H1 (cell line): ENCODE measurements at regions not wholly inside any gene's neighbourhood (a gene's known extent, or its start where the extent isn't known, plus 50 kb on each side); places are given as distances from the start of the nearest gene placed in this dataset.

Experiments
- CTCF ChIA-PET: fragments of 300-600 bp; sonication (Branson Sonifier 250); formaldehyde crosslinking; loops from one replicate; lab custom pipeline; 2021; ENCODE audit not compliant: partially characterized antibody; lab: Charles Lee
- POLR2A ChIA-PET: fragments of 300-600 bp; sonication (Branson Sonifier 250); formaldehyde crosslinking; loops from one replicate; lab custom pipeline; 2021; ENCODE audit warnings: inconsistent platforms; ENCODE audit not compliant: partially characterized antibody; lab: Charles Lee
- DNase-seq, 2 experiments: peaks; one replicate each; pipeline versions ENCODE4 v3.0.0 to v3.0.0-alpha.2; 2010 to 2022; ENCODE audit warnings: low spot score in 2 of 2, low read depth in 1 of 2, mixed read lengths in 1 of 2
- FAIRE-seq: peaks from 2 replicates; lab custom pipeline; 2011; peaks lifted over from hg19 to GRCh38; lab: Jason Lieb, UNC
- H2AFZ ChIP-seq: 2 replicates; pipeline ENCODE4 v1.8.1; 2012; ENCODE audit warnings: low read length, inconsistent platforms
- H2AK5ac ChIP-seq: 2 replicates; pipeline ENCODE4 v1.6.1; 2013; ENCODE audit warnings: low read depth, low read length
- H2BK120ac ChIP-seq: replicated peaks from 2 replicates; pipeline ENCODE3; 2013; ENCODE audit warnings: low read depth, low read length, inconsistent platforms
- H2BK12ac ChIP-seq: 2 replicates; pipeline ENCODE4 v1.6.1; 2013; ENCODE audit warnings: low read depth, low read length
- H2BK15ac ChIP-seq: 2 replicates; pipeline ENCODE4 v1.6.1; 2013; ENCODE audit warnings: low read length
- H2BK20ac ChIP-seq: 2 replicates; pipeline ENCODE4 v1.6.1; 2013; ENCODE audit warnings: low read length
- H2BK5ac ChIP-seq: 2 replicates; pipeline ENCODE4 v1.6.1; 2013; ENCODE audit warnings: low read depth, low read length
- H3K14ac ChIP-seq: 2 replicates; pipeline ENCODE4 v1.6.1; 2013; ENCODE audit warnings: inconsistent platforms; ENCODE audit not compliant: insufficient read length
- H3K18ac ChIP-seq: 2 replicates; pipeline ENCODE4 v1.6.1; 2013; ENCODE audit warnings: low read length; ENCODE audit errors: extremely low read depth
- H3K23ac ChIP-seq: 2 replicates; pipeline ENCODE4 v1.6.1; 2013; ENCODE audit warnings: inconsistent platforms; ENCODE audit not compliant: insufficient read length
- H3K23me2 ChIP-seq: 2 replicates; pipeline ENCODE4 v1.6.1; 2013; ENCODE audit warnings: low read depth, low read length
- H3K27ac ChIP-seq: 2 replicates; pipeline ENCODE4 v1.6.1; 2011; ENCODE audit warnings: low read depth, low read length, inconsistent platforms
- H3K27me3 ChIP-seq, 4 experiments: replicated peaks in 1 of 4; 1 replicate in 1 of 4; 2 replicates in 3 of 4; pipeline versions ENCODE4 v1.6.1 to v1.8.1; 2011 to 2013; ENCODE audit warnings: low read length in 3 of 4, mild to moderate bottlenecking in 3 of 4, inconsistent platforms in 2 of 4, mixed read lengths in 2 of 4, moderate library complexity in 1 of 4; ENCODE audit not compliant: control insufficient read depth in 3 of 4, insufficient read depth in 3 of 4; ENCODE audit errors: extremely low read depth in 1 of 4
- H3K36me3 ChIP-seq, 4 experiments: 2 replicates each; pipeline versions ENCODE4 v1.6.1 to v1.8.1; 2011 to 2013; ENCODE audit warnings: mild to moderate bottlenecking in 4 of 4, low read length in 3 of 4, moderate library complexity in 2 of 4, control low read depth in 1 of 4, inconsistent platforms in 1 of 4; ENCODE audit not compliant: insufficient read depth in 4 of 4, control insufficient read depth in 2 of 4
- H3K4ac ChIP-seq: replicated peaks from 2 replicates; pipeline ENCODE3; 2013; ENCODE audit warnings: low read length, low read depth, mixed read lengths, inconsistent platforms; ENCODE audit not compliant: insufficient read length
- H3K4me1 ChIP-seq, 4 experiments: replicated peaks in 1 of 4; 1 replicate in 1 of 4; 2 replicates in 3 of 4; pipeline versions ENCODE4 v1.6.1 to v1.8.1; 2011 to 2013; ENCODE audit warnings: low read length in 3 of 4, inconsistent platforms in 2 of 4, mixed read lengths in 1 of 4; ENCODE audit not compliant: insufficient read depth in 4 of 4, control insufficient read depth in 3 of 4
- H3K4me2 ChIP-seq, 2 experiments: 2 replicates each; pipeline versions ENCODE4 v1.6.1 to v1.8.1; 2011 to 2013; ENCODE audit warnings: low read depth in 2 of 2, low read length in 2 of 2, control low read depth in 1 of 2, inconsistent platforms in 1 of 2, mild to moderate bottlenecking in 1 of 2; ENCODE audit not compliant: insufficient read depth in 1 of 2
- H3K4me3 ChIP-seq, 4 experiments: fragments of 200-600, 300-600 bp in 1 of 4; sonication (generic), shearing (Covaris generic), sonication (Bioruptor Twin) in 1 of 4; 2 replicates each; pipeline versions ENCODE4 v1.5.1 to v1.8.1; 2011 to 2016; ENCODE audit warnings: low read length in 4 of 4, low read depth in 3 of 4, control low read depth in 2 of 4, inconsistent platforms in 2 of 4, mild to moderate bottlenecking in 2 of 4, mixed read lengths in 1 of 4, moderate library complexity in 1 of 4; ENCODE audit not compliant: insufficient read depth in 2 of 4; ENCODE audit errors: extremely low read depth in 1 of 4
- H3K56ac ChIP-seq: replicated peaks from 2 replicates; pipeline ENCODE3; 2013; ENCODE audit warnings: low read depth, mild to moderate bottlenecking, mixed read lengths, low read length, inconsistent platforms; ENCODE audit not compliant: insufficient read length
- H3K79me1 ChIP-seq: 2 replicates; pipeline ENCODE4 v1.6.1; 2013; ENCODE audit warnings: low read depth, low read length, control low read depth
- H3K79me2 ChIP-seq, 2 experiments: 2 replicates each; pipeline versions ENCODE4 v1.6.1 to v1.8.1; 2012 to 2013; ENCODE audit warnings: low read length in 2 of 2, mild to moderate bottlenecking in 2 of 2, inconsistent platforms in 1 of 2; ENCODE audit not compliant: insufficient read depth in 2 of 2, control insufficient read depth in 1 of 2
- H3K9ac ChIP-seq, 4 experiments: replicated peaks in 1 of 4; 1 replicate in 1 of 4; 2 replicates in 3 of 4; pipeline versions ENCODE4 v1.6.1 to v1.8.1; 2011 to 2013; ENCODE audit warnings: low read depth in 3 of 4, low read length in 3 of 4, control low read depth in 2 of 4, mild to moderate bottlenecking in 2 of 4, moderate library complexity in 2 of 4, inconsistent platforms in 1 of 4; ENCODE audit errors: extremely low read depth in 1 of 4
- H3K9me3 ChIP-seq, 2 experiments: 2 replicates each; pipeline versions ENCODE4 v1.6.1 to v1.8.1; 2012 to 2013; ENCODE audit warnings: mild to moderate bottlenecking in 2 of 2, moderate library complexity in 2 of 2, control low read depth in 1 of 2, inconsistent platforms in 1 of 2, low read depth in 1 of 2, low read length in 1 of 2, mixed read lengths in 1 of 2; ENCODE audit not compliant: insufficient read depth in 2 of 2
- H4K20me1 ChIP-seq, 2 experiments: replicated peaks in 1 of 2; 2 replicates each; pipeline versions ENCODE3 to v1.8.1; 2011 to 2013; ENCODE audit warnings: inconsistent platforms in 2 of 2, low read length in 2 of 2, mild to moderate bottlenecking in 1 of 2; ENCODE audit not compliant: insufficient read depth in 2 of 2, control insufficient read depth in 1 of 2
- H4K5ac ChIP-seq: 2 replicates; pipeline ENCODE4 v1.6.1; 2013; ENCODE audit warnings: low read length, low read depth, mixed read lengths, inconsistent platforms; ENCODE audit not compliant: insufficient read length
- H4K8ac ChIP-seq: 2 replicates; pipeline ENCODE4 v1.8.0; 2013; ENCODE audit warnings: mild to moderate bottlenecking, moderate library complexity, low read length, inconsistent platforms; ENCODE audit not compliant: insufficient read depth; ENCODE audit errors: extremely low read depth
- H4K91ac ChIP-seq: replicated peaks from 2 replicates; pipeline ENCODE3; 2013; ENCODE audit warnings: low read length, mixed read lengths, inconsistent platforms; ENCODE audit not compliant: insufficient read length
- ASH2L ChIP-seq: fragments of 200-600, 300-600 bp; sonication (generic); IDR thresholded peaks from one replicate; pipeline ENCODE4 v1.7.1; 2017; ENCODE audit warnings: low read length
- CREB1 ChIP-seq: IDR thresholded peaks from 2 replicates; pipeline ENCODE4 v1.6.1; 2012; ENCODE audit warnings: inconsistent platforms
- EGR1 ChIP-seq: IDR thresholded peaks from 2 replicates; pipeline ENCODE4 v1.6.1; 2011; ENCODE audit warnings: low read depth, low read length, borderline replicate concordance
- EZH2 ChIP-seq: fragments of 200-600 bp; sonication (generic); IDR thresholded peaks from 2 replicates; pipeline ENCODE4 v1.7.1; 2012; ENCODE audit warnings: low read depth, mild to moderate bottlenecking, moderate library complexity, low read length, inconsistent platforms; ENCODE audit not compliant: severe bottlenecking
- GABPA ChIP-seq: IDR thresholded peaks from 2 replicates; pipeline ENCODE4 v1.6.1; 2011; ENCODE audit warnings: mild to moderate bottlenecking, low read length, moderate library complexity, borderline replicate concordance; ENCODE audit not compliant: insufficient read depth
- NRF1 ChIP-seq: IDR thresholded peaks from 2 replicates; pipeline ENCODE4 v1.6.1; 2011; ENCODE audit warnings: mild to moderate bottlenecking, low read depth, low read length, improper control_type of control experiment
- PHF8 ChIP-seq: fragments of 200-600 bp; sonication (generic); conservative IDR thresholded peaks from 2 replicates; pipeline ENCODE4 v1.7.1; 2012; ENCODE audit warnings: low read depth, mild to moderate bottlenecking, inconsistent platforms, low read length, moderate library complexity
- RBBP5 ChIP-seq: IDR thresholded peaks from 2 replicates; pipeline ENCODE4 v1.7.1; 2012; ENCODE audit warnings: low read depth, mild to moderate bottlenecking, inconsistent platforms, low read length, moderate library complexity, borderline replicate concordance
- RFX5 ChIP-seq: IDR thresholded peaks from 2 replicates; pipeline ENCODE4 v1.6.1; 2011; ENCODE audit warnings: low read depth, low read length, improper control_type of control experiment, borderline replicate concordance
- SP1 ChIP-seq: IDR thresholded peaks from 2 replicates; pipeline ENCODE4 v1.6.1; 2011; ENCODE audit warnings: low read depth, low read length
- WGBS, 2 experiments: shearing (Covaris generic) in 1 of 2; methylation state at CpG; one replicate each; pipeline versions ENCODE4 v1.1.6 to v1.1.7; 2013 to 2015; ENCODE audit warnings: low lambda C conversion rate in 2 of 2, mixed read lengths in 2 of 2, inconsistent platforms in 1 of 2, low coverage in 1 of 2, missing lambda C conversion rate in 1 of 2; ENCODE audit not compliant: insufficient replicate concordance in 2 of 2, insufficient coverage in 1 of 2, insufficient read length in 1 of 2; ENCODE audit errors: extremely low coverage in 1 of 2, missing lambda C conversion rate in 1 of 2; 5-methylcytosine and 5-hydroxymethylcytosine counted together

- Histone ChIP-seq H3K4me1 (no peaks in the 10 kb centered on the region), H2AFZ (no peak overlapping the region), H3K18ac (no peak overlapping the region), H3K56ac (no peak overlapping the region), H3K79me2 (no peaks in the 10 kb centered on the region), H2BK12ac (no peak overlapping the region), H3K14ac (no peak overlapping the region), H3K4me2 (no peak overlapping the region), H4K5ac (no peak overlapping the region), H3K4me3 (no peak overlapping the region), H4K8ac (no peak overlapping the region), H3K36me3 (no peaks in the 10 kb centered on the region), H4K91ac (no peak overlapping the region), H3K27me3 (no peaks in the 10 kb centered on the region), H2BK15ac (no peak overlapping the region), H4K20me1 (no peaks in the 10 kb centered on the region), H2BK120ac (no peak overlapping the region), H3K9me3 (no peaks in the 10 kb centered on the region), H3K23me2 (no peaks in the 10 kb centered on the region), H3K27ac (no peak overlapping the region), H3K4ac (no peak overlapping the region), H2BK5ac (no peak overlapping the region), H2AK5ac (no peak overlapping the region), H3K9ac (no peak overlapping the region), H3K23ac (no peak overlapping the region), H3K79me1 (no peaks in the 10 kb centered on the region), H2BK20ac (no peak overlapping the region)
- DNase-seq, result no peak
- ChIA-PET CTCF (interaction anchor here (1.4 to 1.7 kb wide), 2 partner anchors 22 to 133 kb away, joined by 5 to 6 read pairs; no protein-coding TSS in a partner anchor), POLR2A (no interaction called here)
- FAIRE-seq, result no peak
- 96% methylated on average over 4 of the region's 4 CpGs; no CpG with 5 or more reads in 1 of the 2 experiments for WGBS, 2 experiments
- TF ChIP-seq EZH2, result no peak
- no peak for TF ChIP-seq PHF8
- no peak for TF ChIP-seq CREB1
- no peak for TF ChIP-seq RFX5
- TF ChIP-seq RBBP5, result no peak
- no peak for TF ChIP-seq SP1
- TF ChIP-seq EGR1, result no peak
- TF ChIP-seq ASH2L, result no peak
- no peak for TF ChIP-seq NRF1
- no peak for TF ChIP-seq GABPA
Observed at GRCh38 chr6:44608175-44608574, 220.7 kb downstream of the CDC5L start.
